KOPT-K1 (cell line): ENCODE measurements at regions not wholly inside any gene's neighbourhood (a gene's known extent, or its start where the extent isn't known, plus 50 kb on each side); places are given as distances from the start of the nearest gene placed in this dataset.
"Not testable (repeated sequence)": the region's sequence is repeated elsewhere in the genome, so short reads cannot be mapped to it uniquely, and the experiment has no call there.

Experiments used
- H3K27ac ChIP-seq: fragments of 200-600 bp; sonication (generic); 2 replicates; pipeline ENCODE4 v1.5.1; 2016; ENCODE audit warnings: antibody characterized with exemption, mild to moderate bottlenecking, low read depth, low read length; ENCODE audit not compliant: poor library complexity, severe bottlenecking
- H3K36me3 ChIP-seq: fragments of 200-600 bp; sonication (generic); 2 replicates; pipeline ENCODE4 v1.5.1; 2017; ENCODE audit warnings: antibody characterized with exemption, mild to moderate bottlenecking, low read length, moderate library complexity; ENCODE audit not compliant: insufficient read depth
- H3K9me3 ChIP-seq: fragments of 200-600 bp; sonication (generic); 2 replicates; pipeline ENCODE4 v1.5.1; 2017; ENCODE audit warnings: antibody characterized with exemption, low read length, mild to moderate bottlenecking; ENCODE audit not compliant: insufficient read depth, poor library complexity, severe bottlenecking

DNA sequence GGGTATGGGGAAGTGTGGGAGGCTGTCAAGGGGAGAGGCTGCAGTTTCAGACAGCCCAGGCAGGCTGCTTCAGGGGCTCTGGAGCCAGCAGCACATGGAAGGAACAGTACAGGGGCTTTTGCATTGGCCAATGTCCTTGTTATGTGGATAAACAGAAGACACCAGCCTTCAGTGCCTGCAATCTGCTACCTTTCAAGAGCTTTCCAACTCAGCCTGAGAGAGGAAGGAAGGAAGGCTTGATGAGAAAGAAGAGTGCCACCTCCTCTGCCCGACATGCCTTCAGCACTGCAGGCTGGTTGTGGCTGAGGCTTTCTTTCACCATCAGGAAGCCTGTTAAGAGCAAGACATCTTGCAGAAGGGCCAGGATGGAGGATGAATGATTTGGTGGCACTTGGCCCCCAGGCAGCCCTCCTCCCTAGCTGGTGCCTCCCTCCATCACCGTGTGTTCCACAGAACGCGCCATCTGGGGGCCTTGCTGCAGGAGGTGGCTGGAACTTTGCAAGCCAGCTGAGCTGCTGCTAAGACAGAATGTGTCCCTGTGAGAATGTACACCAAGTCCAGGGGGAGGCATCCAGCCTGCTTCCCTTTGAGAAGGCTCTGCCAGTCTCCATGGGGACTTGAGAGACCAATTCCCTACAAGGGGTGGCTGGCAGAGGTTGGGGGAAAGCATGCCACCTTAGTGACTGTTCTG lies 372.4 kb upstream of the PROX1 start:
- no peaks in the 10 kb centered on the region for H3K36me3 ChIP-seq
- no peaks in the 10 kb centered on the region for H3K9me3 ChIP-seq
- H3K27ac ChIP-seq: no peak overlapping the region

DNA sequence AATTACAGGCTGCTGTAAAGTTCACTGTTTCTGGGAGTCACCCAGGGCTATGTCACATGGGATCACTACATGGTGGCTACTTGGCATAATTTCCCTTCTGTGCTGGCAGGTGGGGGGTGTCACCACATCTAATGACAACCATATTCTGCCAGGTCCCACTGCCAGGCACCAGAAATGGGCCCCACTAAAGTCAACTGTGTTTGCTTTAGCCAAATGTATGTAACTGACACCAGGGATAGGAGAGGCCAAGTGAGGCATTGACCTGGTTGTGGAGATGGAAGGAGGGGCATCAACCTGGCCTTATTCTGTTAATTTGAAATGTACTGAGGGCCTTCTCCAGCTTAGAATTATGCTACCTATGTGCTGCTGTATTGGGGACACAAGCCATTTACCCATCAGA lies 370.6 kb upstream of the PROX1 start:
- Histone ChIP-seq H3K27ac (no peak overlapping the region), H3K36me3 (no peaks in the 10 kb centered on the region), H3K9me3 (no peaks in the 10 kb centered on the region)

DNA sequence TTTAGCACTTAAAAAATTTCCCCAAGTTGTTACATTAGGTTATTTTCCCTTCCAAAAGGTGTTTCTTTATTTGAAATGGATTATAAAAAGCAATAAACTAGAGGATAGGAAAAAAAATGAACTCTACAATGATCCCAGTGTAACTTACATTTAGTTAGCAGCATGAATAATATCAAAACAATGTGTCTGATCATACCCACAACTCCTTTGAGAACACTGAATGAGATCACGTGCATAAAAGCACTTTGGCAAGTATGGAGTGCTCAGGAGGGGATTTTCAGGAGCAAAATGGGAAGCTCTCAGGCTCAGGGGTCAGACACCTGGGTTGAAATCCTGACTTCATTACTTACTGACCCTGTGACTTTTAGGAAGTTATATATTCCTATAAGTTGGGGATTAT lies 369.7 kb upstream of the PROX1 start:
- H3K36me3 ChIP-seq: no peaks in the 10 kb centered on the region
- no peaks in the 10 kb centered on the region for H3K9me3 ChIP-seq
- no peak overlapping the region for H3K27ac ChIP-seq

DNA sequence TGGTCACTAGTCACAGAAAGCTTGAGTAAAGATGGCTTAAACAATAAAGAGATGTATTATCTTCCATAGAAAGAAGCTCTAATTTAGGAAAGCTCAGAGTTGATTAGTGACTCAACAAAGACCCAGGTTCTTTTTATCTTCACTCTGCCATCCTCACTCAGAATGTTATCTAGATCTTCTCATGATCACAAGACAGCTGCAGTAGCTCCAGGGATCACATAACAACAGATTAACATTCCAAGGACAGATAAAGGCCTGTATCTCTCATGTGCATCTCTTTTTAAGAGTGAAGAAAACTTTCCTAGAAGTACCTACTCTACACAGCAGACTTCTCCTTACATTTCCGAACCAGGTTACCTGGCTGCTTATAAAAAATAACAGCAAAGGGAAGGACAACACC lies 368.7 kb upstream of the PROX1 start:
- Histone ChIP-seq H3K9me3 (no peaks in the 10 kb centered on the region), H3K36me3 (no peaks in the 10 kb centered on the region), H3K27ac (no peak overlapping the region)

DNA sequence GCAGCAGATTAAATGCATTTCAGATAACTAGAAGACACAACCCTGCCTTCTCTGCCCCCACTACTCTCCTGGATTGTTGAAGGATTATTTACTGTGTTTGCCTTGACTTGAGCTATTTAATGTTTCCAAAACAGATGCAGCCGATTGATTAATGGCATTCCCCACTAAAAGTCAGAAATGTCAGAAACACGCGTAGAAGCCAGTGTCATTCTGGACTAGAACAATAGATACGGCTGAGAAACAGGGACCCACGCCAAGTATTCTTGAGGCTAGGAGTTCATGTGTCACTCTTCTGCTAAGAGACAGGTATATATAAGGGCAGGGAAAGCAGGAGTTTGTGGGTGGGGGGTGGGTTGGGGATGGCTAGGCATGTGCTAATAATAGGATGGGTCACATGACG lies 366.7 kb upstream of the PROX1 start:
- Histone ChIP-seq H3K9me3 (no peaks in the 10 kb centered on the region), H3K36me3 (no peaks in the 10 kb centered on the region), H3K27ac (no peak overlapping the region)

DNA sequence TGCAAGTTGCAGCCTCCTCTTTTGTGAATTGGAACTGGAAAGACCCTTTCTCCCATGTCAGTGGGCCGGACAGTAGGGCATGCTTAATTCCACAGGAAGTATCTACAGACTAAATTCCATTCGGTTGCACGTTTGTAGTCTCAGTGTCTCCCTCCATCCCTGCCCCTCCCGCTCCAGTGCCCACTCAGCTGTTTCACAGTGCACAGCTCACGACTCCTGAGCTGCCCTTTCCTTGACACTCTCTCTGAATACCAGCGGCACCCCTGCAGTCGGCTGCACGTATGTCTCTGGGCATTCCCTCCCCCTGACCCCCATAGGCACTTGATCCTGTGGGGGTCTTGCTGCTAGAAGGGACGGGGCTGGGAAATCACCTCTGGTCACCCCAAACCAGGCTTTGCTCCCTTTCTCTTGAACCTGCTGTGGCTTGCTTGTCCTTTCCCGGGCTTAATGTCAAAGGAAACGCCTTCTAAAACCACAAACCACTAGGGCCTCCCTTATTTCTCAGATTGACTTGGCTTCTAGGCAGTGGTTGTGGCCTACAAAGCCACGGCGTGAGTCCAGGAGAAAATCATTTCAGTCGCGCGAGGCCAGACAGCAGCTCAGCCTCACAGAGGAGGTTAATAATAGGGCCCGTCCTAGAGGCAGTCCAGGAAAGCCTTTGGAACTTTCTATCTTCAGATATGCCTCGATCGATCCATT lies 365.3 kb upstream of the PROX1 start:
- Histone ChIP-seq H3K9me3 (no peaks in the 10 kb centered on the region), H3K27ac (no peak overlapping the region), H3K36me3 (no peaks in the 10 kb centered on the region)

DNA sequence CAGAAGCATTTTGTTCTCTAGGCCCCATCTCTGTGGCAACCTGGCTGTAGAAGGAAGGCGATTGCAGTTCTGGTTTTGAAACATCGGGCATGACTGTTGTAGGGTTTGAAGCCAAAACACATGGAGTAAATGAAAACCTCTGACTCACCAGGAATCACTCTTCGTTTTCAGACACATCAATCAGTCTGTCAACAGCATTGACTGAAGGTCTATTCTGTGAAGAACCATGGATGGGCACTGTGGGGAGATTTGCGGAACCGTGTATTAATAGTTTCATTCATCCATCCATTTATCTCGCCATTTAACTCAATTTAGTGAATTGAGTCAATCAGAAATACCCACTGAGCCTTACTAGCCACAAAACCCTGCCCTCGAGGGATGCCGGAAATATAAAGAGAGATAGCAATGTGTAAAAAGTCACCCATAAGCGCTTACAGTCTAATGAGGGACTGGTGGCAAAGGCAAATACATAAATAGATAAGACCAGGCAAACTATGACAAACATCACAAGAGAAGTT lies 364.6 kb upstream of the PROX1 start:
- H3K9me3 ChIP-seq: no peaks in the 10 kb centered on the region
- no peak overlapping the region for H3K27ac ChIP-seq
- no peaks in the 10 kb centered on the region for H3K36me3 ChIP-seq

DNA sequence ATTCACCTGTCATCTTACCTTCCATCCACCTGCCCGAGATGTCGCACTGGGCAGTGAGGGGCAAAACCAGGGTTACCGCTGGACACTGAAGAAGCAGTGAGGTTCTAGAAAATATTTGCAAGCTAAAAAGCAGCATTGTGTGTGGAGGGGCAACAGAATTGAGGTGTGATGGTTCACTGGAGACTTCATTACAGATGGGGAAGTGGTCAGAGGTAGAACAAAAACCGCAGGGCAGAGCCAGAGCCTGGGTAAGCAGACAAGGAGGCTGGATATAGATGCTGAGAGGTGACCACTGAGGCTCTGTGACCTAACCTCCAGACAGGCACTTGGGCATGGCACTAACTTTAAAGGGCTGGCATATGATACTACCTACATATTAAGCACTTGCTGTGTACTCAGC lies 363.9 kb upstream of the PROX1 start:
- Histone ChIP-seq H3K9me3 (no peaks in the 10 kb centered on the region), H3K36me3 (no peaks in the 10 kb centered on the region), H3K27ac (no peak overlapping the region)

DNA sequence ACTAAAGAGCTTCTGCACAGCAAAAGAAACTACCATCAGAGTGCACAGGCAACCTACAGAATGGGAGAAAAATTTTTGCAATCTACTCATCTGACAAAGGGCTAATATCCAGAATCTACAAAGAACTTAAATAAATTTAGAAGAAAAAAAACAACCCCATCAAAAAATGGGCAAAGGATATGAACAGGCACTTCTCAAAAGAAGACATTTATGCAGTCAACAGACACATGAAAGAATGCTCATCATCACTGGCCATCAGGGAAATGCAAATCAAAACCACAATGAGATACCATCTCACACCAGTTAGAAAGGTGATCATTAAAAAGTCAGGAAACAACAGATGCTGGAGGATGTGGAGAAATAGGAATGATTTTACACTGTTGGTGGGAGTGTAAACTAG lies 351.0 kb upstream of the PROX1 start:
- not testable (repeated sequence) for H3K36me3 ChIP-seq, H3K27ac ChIP-seq, H3K9me3 ChIP-seq

DNA sequence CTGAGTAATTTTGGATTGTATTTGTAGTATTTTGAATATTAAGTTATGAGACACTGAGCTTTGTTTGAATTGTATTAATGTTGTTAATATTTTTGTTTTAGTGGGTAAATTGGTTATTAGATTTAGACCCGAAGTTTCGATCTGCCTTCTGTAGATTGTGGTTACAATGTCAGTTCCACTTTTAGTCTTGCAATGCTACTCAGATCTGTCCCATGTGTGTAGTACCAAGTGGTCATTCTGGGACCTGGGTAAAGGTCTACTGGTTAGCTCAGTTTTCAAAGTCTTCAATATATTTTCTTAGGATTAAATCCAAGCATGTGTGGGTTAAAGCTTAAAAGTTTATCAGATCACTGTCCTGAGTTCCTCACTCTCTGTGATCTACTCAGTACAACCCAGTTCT lies 346.5 kb upstream of the PROX1 start:
- H3K9me3 ChIP-seq: no peaks in the 10 kb centered on the region
- H3K36me3 ChIP-seq: no peaks in the 10 kb centered on the region

DNA sequence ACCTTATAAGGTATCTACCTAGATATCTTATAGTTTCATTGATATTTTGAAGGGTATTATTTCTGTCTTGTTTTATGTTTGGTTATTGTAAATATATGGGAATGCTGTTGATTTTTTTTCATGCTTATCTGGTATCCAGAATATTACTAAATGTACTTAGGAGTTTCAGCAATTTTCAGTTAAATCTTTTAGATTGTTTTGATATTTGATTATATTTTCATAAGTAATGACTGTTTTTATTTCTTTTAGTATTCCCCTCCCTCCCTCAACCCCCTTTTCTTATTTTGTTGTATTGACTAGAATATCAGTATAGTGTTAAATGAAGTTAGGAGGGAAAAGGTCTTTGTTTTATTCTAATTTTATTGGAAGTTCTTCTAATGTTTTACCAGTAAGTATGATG lies 344.4 kb upstream of the PROX1 start:
- Histone ChIP-seq H3K27ac (no peak overlapping the region), H3K36me3 (no peaks in the 10 kb centered on the region), H3K9me3 (no peaks in the 10 kb centered on the region)

More for the DNA sequence above, 346.5 kb upstream of the PROX1 start:
- H3K27ac ChIP-seq: no peak overlapping the region

DNA sequence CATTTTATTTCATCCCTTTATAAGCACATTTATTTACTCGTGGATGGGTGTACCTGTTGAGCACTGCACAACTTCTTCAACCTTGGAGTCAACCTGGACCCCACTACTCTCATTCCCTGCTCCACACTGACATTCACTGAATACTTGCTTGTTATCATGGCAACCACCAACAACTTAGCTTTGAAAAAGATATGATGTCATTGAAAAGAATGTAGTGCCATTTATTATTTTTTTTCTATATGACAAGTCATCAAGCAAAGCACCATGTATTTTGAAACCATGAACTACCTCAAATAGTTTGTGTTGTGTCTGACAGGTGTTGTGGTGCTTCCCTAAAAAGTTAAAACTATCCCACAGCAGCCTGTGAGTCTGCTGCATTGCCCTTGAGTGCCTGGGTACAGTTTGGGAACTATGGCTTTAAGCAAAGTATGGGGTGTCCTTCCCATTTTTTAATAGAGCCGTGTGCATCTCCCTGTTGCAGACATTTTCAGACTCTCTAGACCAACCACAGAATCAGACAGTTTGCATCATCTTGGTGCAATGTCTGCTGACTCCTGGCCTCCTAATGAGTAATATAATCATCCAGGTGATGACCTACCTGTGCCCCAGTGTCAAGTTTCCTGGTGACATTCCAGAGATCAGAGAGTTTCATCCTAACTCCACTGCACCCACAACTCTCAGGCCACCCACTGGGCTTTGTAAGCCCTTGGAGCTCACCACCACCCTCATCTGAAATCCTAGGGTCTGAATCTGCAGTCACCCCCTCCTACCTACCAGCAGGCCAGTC lies 339.7 kb upstream of the PROX1 start:
- H3K36me3 ChIP-seq: no peaks in the 10 kb centered on the region
- no peaks in the 10 kb centered on the region for H3K9me3 ChIP-seq
- no peak overlapping the region for H3K27ac ChIP-seq

DNA sequence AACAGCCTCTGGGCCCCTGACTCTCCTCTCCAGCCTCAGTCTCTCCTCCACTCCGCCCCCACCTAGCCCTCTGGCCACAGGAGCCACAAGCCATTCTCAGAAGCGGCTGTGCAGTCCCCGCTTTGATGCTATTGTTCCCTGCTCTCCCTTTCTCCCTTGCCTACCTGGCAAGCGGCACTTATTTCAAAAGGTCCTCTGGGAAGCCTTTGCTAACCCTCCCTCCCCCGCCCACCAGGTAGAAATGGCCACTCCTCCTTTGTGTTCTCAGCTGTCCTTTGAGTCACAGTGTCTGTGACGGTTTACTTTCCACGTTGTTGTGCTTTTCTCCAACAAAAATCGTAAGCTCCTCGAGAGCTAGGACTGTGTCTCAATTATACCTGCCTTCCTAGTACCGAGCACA lies 338.4 kb upstream of the PROX1 start:
- H3K9me3 ChIP-seq: no peaks in the 10 kb centered on the region
- no peak overlapping the region for H3K27ac ChIP-seq
- H3K36me3 ChIP-seq: no peaks in the 10 kb centered on the region

DNA sequence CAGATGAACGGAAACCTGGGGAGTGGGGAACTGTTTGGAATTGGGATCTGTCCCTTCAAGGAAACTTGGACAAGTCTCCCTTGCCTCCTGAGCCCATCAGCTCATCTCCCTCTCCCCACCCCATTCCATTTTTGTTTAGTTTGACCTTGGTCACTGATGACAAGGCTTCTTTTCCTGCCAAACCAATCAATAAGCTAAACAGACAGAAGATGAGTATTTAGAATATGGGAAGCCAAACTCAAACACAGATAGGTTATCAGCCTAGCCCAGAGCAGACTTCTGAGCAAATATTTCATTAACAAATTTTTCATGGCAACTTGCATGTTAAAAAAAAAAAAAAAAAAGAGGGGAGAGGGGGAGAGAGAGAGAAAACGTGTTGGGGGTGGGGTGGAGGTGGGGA lies 337.2 kb upstream of the PROX1 start:
- Histone ChIP-seq H3K36me3 (no peaks in the 10 kb centered on the region), H3K27ac (no peak overlapping the region), H3K9me3 (no peaks in the 10 kb centered on the region)

DNA sequence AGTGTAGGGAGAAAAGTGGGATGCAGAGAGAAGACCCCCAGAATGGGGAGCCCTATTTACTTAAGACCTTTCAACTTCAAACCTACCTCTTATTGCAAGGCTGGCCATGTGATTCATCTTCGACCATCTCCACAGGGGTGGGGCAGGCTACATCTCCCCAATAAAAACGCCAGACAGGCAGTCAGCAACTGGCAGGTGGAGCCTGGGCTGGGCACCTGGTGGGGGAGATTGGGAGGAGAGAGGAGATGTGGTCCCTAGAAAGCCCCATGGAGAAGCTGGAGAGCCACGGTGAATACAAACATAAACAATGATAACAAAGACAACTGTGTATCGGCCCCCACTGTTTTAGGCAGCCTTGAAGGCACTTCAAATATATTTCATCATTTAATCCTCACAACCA lies 336.7 kb upstream of the PROX1 start:
- H3K27ac ChIP-seq: no peak overlapping the region
- H3K9me3 ChIP-seq: no peaks in the 10 kb centered on the region
- no peaks in the 10 kb centered on the region for H3K36me3 ChIP-seq
